ENCODE measurements at regions not wholly inside any gene's neighbourhood (a gene's known extent, or its start where the extent isn't known, plus 50 kb on each side); places are given as distances from the start of the nearest gene placed in this dataset.

DNA sequence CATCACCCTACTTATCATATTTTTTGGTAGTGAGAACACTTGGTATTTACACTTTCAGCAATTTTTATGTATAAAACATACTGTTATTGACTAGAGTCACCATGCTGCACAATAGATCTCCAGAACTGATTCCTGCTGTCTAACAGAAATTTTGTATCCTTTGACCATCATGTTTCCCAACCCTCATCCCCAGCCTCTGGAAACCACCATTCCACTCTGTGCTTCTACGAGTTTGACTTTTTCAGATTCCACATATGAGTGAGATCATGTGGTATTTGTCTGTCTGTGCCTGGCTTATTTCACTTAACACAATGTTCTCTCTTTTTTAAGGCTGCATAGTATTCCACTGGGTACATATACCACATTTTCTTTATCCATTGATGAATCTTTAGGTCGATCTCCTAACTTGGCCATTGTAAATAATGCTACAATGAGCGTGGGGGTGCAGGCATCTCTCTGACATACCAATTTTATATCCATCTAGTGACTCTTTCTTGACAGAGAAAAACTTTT, 115.9 kb upstream of the RUNX1 start:
- no peak overlapping the region for H3K4me2 ChIP-seq (ENCODE audit: low read depth, low read length)
- 0% methylated on average over 3 of the region's 3 CpGs for WGBS (ENCODE audit: low lambda C conversion rate)
- no peaks in the 10 kb centered on the region for H3K36me3 ChIP-seq (replicated peaks in 1 of 2; ENCODE audit: control insufficient read depth in 1 of 2, insufficient read depth in 2 of 2, low read length in 2 of 2)
- no peaks in the 10 kb centered on the region; a peak in 1 of 5 replicates for H3K27me3 ChIP-seq (ENCODE audit: control insufficient read depth in 1 of 2, insufficient read depth in 2 of 2, low read length in 2 of 2)
- no peak overlapping the region for H3K9ac ChIP-seq (ENCODE audit: insufficient read depth, low read depth, low read length)
- BruUV-seq (replicated peaks) = no TSS peak
- FAIRE-seq (no peak), DNase-seq (ENCODE audit: low spot score) (no peak), ATAC-seq (no peak)
- TF ChIP-seq SMARCE1 (IDR thresholded peaks at IDR 0.05; ENCODE audit: borderline replicate concordance) = no peak
- TF ChIP-seq, protein P1, sequence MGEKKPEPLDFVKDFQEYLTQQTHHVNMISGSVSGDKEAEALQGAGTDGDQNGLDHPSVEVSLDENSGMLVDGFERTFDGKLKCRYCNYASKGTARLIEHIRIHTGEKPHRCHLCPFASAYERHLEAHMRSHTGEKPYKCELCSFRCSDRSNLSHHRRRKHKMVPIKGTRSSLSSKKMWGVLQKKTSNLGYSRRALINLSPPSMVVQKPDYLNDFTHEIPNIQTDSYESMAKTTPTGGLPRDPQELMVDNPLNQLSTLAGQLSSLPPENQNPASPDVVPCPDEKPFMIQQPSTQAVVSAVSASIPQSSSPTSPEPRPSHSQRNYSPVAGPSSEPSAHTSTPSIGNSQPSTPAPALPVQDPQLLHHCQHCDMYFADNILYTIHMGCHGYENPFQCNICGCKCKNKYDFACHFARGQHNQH (CRISPR knock-in tag; IDR thresholded peaks at IDR 0.05) = no peak
- TF ChIP-seq SMARCC2 (IDR thresholded peaks at IDR 0.05) = no peak
- TF ChIP-seq, protein P2, sequence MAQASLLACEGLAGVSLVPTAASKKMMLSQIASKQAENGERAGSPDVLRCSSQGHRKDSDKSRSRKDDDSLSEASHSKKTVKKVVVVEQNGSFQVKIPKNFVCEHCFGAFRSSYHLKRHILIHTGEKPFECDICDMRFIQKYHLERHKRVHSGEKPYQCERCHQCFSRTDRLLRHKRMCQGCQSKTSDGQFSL (CRISPR knock-in tag; IDR thresholded peaks at IDR 0.05) = no peak
- TF ChIP-seq ATM (IDR thresholded peaks at IDR 0.05; ENCODE audit: borderline replicate concordance) = no peak
- TF ChIP-seq ZNF274 (CRISPR knock-in tag; IDR thresholded peaks at IDR 0.05) = no peak
- no peak for TF ChIP-seq ZNF331 (CRISPR knock-in tag; IDR thresholded peaks at IDR 0.05)
- TF ChIP-seq YEATS2 (CRISPR knock-in tag; IDR thresholded peaks at IDR 0.05; ENCODE audit: borderline replicate concordance) = no peak
- TF ChIP-seq, protein P3, sequence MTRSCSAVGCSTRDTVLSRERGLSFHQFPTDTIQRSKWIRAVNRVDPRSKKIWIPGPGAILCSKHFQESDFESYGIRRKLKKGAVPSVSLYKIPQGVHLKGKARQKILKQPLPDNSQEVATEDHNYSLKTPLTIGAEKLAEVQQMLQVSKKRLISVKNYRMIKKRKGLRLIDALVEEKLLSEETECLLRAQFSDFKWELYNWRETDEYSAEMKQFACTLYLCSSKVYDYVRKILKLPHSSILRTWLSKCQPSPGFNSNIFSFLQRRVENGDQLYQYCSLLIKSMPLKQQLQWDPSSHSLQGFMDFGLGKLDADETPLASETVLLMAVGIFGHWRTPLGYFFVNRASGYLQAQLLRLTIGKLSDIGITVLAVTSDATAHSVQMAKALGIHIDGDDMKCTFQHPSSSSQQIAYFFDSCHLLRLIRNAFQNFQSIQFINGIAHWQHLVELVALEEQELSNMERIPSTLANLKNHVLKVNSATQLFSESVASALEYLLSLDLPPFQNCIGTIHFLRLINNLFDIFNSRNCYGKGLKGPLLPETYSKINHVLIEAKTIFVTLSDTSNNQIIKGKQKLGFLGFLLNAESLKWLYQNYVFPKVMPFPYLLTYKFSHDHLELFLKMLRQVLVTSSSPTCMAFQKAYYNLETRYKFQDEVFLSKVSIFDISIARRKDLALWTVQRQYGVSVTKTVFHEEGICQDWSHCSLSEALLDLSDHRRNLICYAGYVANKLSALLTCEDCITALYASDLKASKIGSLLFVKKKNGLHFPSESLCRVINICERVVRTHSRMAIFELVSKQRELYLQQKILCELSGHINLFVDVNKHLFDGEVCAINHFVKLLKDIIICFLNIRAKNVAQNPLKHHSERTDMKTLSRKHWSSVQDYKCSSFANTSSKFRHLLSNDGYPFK (CRISPR knock-in tag; IDR thresholded peaks at IDR 0.05; ENCODE audit: borderline replicate concordance) = no peak
- TF ChIP-seq, protein P4, sequence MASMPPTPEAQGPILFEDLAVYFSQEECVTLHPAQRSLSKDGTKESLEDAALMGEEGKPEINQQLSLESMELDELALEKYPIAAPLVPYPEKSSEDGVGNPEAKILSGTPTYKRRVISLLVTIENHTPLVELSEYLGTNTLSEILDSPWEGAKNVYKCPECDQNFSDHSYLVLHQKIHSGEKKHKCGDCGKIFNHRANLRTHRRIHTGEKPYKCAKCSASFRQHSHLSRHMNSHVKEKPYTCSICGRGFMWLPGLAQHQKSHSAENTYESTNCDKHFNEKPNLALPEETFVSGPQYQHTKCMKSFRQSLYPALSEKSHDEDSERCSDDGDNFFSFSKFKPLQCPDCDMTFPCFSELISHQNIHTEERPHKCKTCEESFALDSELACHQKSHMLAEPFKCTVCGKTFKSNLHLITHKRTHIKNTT (CRISPR knock-in tag; IDR thresholded peaks at IDR 0.05) = no peak
- TF ChIP-seq, protein P5, sequence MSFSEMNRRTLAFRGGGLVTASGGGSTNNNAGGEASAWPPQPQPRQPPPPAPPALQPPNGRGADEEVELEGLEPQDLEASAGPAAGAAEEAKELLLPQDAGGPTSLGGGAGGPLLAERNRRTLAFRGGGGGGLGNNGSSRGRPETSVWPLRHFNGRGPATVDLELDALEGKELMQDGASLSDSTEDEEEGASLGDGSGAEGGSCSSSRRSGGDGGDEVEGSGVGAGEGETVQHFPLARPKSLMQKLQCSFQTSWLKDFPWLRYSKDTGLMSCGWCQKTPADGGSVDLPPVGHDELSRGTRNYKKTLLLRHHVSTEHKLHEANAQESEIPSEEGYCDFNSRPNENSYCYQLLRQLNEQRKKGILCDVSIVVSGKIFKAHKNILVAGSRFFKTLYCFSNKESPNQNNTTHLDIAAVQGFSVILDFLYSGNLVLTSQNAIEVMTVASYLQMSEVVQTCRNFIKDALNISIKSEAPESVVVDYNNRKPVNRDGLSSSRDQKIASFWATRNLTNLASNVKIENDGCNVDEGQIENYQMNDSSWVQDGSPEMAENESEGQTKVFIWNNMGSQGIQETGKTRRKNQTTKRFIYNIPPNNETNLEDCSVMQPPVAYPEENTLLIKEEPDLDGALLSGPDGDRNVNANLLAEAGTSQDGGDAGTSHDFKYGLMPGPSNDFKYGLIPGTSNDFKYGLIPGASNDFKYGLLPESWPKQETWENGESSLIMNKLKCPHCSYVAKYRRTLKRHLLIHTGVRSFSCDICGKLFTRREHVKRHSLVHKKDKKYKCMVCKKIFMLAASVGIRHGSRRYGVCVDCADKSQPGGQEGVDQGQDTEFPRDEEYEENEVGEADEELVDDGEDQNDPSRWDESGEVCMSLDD (CRISPR knock-in tag; IDR thresholded peaks at IDR 0.05; ENCODE audit: borderline replicate concordance) = no peak
- no peak for TF ChIP-seq MAFG (CRISPR knock-in tag; IDR thresholded peaks at IDR 0.05)
- no peak overlapping the region for H3K27ac ChIP-seq (ENCODE audit: extremely low read length, insufficient read depth, low read length)
- no peaks in the 10 kb centered on the region for H3K79me2 ChIP-seq (ENCODE audit: insufficient read depth, low read length)
- ChIA-PET POLR2A (no interaction called here), CTCF (ENCODE audit: low intra/inter-chr PET ratio, low total read pairs) (no interaction called here)
- in situ Hi-C loops (cut with HindIII; ENCODE audit: extremely low pct_ligation_motif_present, low pct_unique_long_range_greater_than_20kb) = no loop called here
- H2AFZ ChIP-seq (ENCODE audit: low read length) = no peak overlapping the region
- intact Hi-C loops (cut with micrococcal nuclease; ENCODE audit: unreplicated experiment) = no loop called here
- no peak overlapping the region for H3K4me3 ChIP-seq (replicated peaks in 1 of 3; ENCODE audit: insufficient read depth in 1 of 3, low read depth in 2 of 3, low read length in 3 of 3)
- H3K9me3 ChIP-seq (ENCODE audit: low read length) = no peaks in the 10 kb centered on the region
- no peaks in the 10 kb centered on the region for H4K20me1 ChIP-seq (ENCODE audit: insufficient read depth, low read length)
- H3K4me1 ChIP-seq (ENCODE audit: insufficient read depth, low read length) = no peaks in the 10 kb centered on the region

Measured in HepG2 (cell line).